Sigmoid colon (tissue), 6 donors: ENCODE measurements at regions not wholly inside any gene's neighbourhood (a gene's known extent, or its start where the extent isn't known, plus 50 kb on each side); places are given as distances from the start of the nearest gene placed in this dataset.

Experiments
- DNase-seq: peaks from one replicate; pipeline ENCODE4 v3.0.0-alpha.2; 2019
- H3K27ac ChIP-seq, 4 donors: fragments of 200-600 bp; sonication (generic); one replicate each; pipeline ENCODE4 v1.5.1; 2016 to 2019; ENCODE audit warnings: mild to moderate bottlenecking in 1 of 4
- H3K27me3 ChIP-seq, 3 donors: fragments of 200-600 bp; sonication (generic); one replicate each; pipeline ENCODE4 v1.5.1; 2019; ENCODE audit warnings: mild to moderate bottlenecking in 1 of 3
- H3K36me3 ChIP-seq, 4 donors: fragments of 200-600 bp; sonication (generic); one replicate each; pipeline ENCODE4 v1.5.1; 2016 to 2019
- H3K4me1 ChIP-seq, 4 donors: fragments of 200-600 bp; sonication (generic); one replicate each; pipeline ENCODE4 v1.5.1; 2017 to 2019
- H3K4me3 ChIP-seq, 4 donors: fragments of 200-600 bp; sonication (generic); one replicate each; pipeline ENCODE4 v1.5.1; 2017 to 2019; ENCODE audit warnings: mild to moderate bottlenecking in 2 of 4, moderate library complexity in 1 of 4
- H3K9me3 ChIP-seq, 4 donors: fragments of 200-600 bp in 3 of 4; sonication (generic) in 3 of 4; one replicate each; pipeline versions ENCODE4 v1.5.1 to v1.6.1; 2013 to 2019
- CTCF ChIP-seq, 4 experiments: fragments of 450-650 bp in 3 of 4; fragments of 200-600 bp in 1 of 4; IDR thresholded peaks; one replicate each; pipeline ENCODE4 v1.5.1; 2016 to 2019; ENCODE audit warnings: antibody characterized with exemption in 4 of 4, mild to moderate bottlenecking in 3 of 4, moderate library complexity in 2 of 4
- EP300 ChIP-seq, 4 donors: sonication (generic); formaldehyde crosslinking; IDR thresholded peaks; one replicate each; pipeline ENCODE4 v1.6.1; 2017; ENCODE audit warnings: antibody characterized with exemption in 4 of 4
- POLR2A ChIP-seq, 2 donors: fragments of 450-650 bp; IDR thresholded peaks; one replicate each; pipeline ENCODE4 v1.6.1; 2016; ENCODE audit warnings: antibody characterized with exemption in 2 of 2, mild to moderate bottlenecking in 2 of 2, moderate library complexity in 2 of 2
- POLR2AphosphoS5 ChIP-seq, 4 donors: sonication (generic); formaldehyde crosslinking; IDR thresholded peaks; one replicate each; pipeline ENCODE4 v1.6.1; 2017; ENCODE audit warnings: antibody characterized with exemption in 4 of 4
- WGBS, 2 donors: extraction: QIAGEN DNeasy Blood & Tissue Kit; methylation state at CpG; one replicate each; pipeline ENCODE4 v1.1.7; 2013; 5-methylcytosine and 5-hydroxymethylcytosine counted together
- intact Hi-C: fragments of 100-400 bp; cut with DNase I; formaldehyde crosslinking; loops from one replicate; pipeline ENCODE4 v1.15.1; 2023
- donor health status: healthy with polysubstance abuse.
- donor health status: healthy.

DNA sequence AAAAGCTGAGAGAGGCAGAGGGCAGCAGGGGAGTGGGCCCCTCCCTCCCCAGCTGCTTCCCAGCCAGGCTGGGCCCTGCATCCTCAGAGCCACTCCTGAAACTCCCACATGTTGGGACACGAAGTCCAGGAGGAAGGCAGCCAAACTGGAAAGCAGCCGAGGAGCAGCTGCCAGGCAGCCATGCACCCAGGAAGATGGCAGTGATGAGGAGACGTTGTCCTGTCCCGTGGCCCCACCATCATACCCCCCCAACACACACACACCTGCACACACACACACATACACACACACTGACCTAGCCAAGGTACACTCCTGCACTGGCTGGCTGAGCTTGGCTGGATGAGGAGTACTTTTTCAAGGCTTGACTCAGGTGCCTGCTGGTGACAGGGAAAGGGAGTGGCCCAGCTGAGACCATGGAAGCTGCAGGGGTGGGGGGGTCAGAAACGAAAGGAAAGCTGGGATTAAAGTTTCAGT, 106.0 kb downstream of the CYP26B1 start:
- WGBS, 2 donors, result 20 to 58% methylated on average over 5 of the region's 5 CpGs
- TF ChIP-seq POLR2A (IDR thresholded peaks at IDR 0.05) (no peak), EP300 (IDR thresholded peaks at IDR 0.05) (no peak), CTCF (IDR thresholded peaks at IDR 0.05) (no peak), POLR2AphosphoS5 (IDR thresholded peaks at IDR 0.05) (no peak)

DNA sequence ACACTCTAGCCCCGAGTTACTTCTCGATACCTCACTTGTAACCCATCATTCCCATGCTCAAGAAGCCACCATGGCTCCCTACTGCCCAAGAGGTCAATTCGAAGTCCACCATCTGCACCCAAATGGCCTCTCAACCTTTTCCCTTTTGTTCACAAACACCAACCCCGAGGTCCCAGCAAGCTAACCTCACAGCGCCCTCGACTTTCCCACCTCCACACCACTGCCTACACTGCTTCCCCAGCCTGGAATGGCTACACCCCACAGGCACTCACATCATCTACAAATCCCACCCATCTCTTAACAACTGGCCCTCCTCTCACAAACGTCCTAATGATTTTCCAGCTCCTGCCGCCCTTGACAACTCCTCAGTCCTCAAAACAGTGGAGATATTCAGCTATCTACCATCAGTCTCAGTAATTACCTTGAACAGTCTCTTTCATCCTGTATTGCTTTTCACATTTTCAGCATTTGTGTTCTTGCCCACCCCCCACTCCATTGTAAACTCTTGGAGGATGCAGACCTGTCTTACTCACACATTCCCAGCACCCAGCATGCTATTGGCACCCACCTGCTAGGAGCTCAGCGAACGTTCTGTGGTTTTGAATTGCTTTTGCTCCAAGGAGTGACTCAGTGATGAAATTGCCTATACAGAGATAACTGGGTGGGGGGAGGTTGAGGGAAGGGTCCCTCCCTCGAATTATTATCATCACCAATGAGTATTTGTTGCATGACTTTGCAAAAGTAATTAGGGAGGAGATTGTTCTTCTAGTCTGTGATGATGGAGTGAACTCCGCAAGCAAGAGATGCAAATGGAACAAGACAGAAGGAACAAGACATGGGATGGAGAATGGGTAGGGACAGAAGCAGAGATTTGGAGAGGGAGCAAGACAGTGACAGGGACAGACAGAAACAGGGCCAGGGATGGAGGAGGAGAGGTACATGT, 106.8 kb downstream of the CYP26B1 start:
- Histone ChIP-seq H3K27ac (no peak overlapping the region), H3K27me3 (no peaks in the 10 kb centered on the region), H3K4me3 (no peak overlapping the region), H3K36me3 (no peaks in the 10 kb centered on the region), H3K4me1 (no peaks in the 10 kb centered on the region), H3K9me3 (peaks cover 0 to 6% (median 0%) of the 10 kb centered on the region in 4 donors)
- no peak for TF ChIP-seq EP300 (IDR thresholded peaks at IDR 0.05)
- no peak for TF ChIP-seq POLR2A (IDR thresholded peaks at IDR 0.05)
- no peak for TF ChIP-seq CTCF (IDR thresholded peaks at IDR 0.05)
- no peak for TF ChIP-seq POLR2AphosphoS5 (IDR thresholded peaks at IDR 0.05)
- DNase-seq, result no peak
- intact Hi-C loops, result no loop called here
- WGBS, 2 donors, result 71 to 72% methylated on average over 12 of the region's 12 CpGs

More for the DNA sequence above, 106.0 kb downstream of the CYP26B1 start:
- H3K4me1 ChIP-seq, result no peaks in the 10 kb centered on the region
- DNase-seq, result no peak
- H3K36me3 ChIP-seq, result no peaks in the 10 kb centered on the region
- no peak overlapping the region for H3K27ac ChIP-seq
- peaks cover 0 to 6% (median 0%) of the 10 kb centered on the region in 4 donors for H3K9me3 ChIP-seq
- no peak overlapping the region for H3K4me3 ChIP-seq
- no peaks in the 10 kb centered on the region for H3K27me3 ChIP-seq
- intact Hi-C loops, result no loop called here

GRCh38 chr2:72038524-72038923, 109.1 kb downstream of the CYP26B1 start:
- TF ChIP-seq CTCF (IDR thresholded peaks at IDR 0.05), result no peak
- TF ChIP-seq POLR2AphosphoS5 (IDR thresholded peaks at IDR 0.05), result no peak
- TF ChIP-seq POLR2A (IDR thresholded peaks at IDR 0.05), result no peak
- no peak for TF ChIP-seq EP300 (IDR thresholded peaks at IDR 0.05)
- no peak for DNase-seq
- Histone ChIP-seq H3K36me3 (no peaks in the 10 kb centered on the region), H3K4me1 (no peaks in the 10 kb centered on the region), H3K9me3 (no peaks in the 10 kb centered on the region), H3K4me3 (no peak overlapping the region), H3K27me3 (no peaks in the 10 kb centered on the region), H3K27ac (no peak overlapping the region)
- 88 to 89% methylated on average over 5 of the region's 5 CpGs for WGBS, 2 donors
- intact Hi-C loops, result no loop called here

DNA sequence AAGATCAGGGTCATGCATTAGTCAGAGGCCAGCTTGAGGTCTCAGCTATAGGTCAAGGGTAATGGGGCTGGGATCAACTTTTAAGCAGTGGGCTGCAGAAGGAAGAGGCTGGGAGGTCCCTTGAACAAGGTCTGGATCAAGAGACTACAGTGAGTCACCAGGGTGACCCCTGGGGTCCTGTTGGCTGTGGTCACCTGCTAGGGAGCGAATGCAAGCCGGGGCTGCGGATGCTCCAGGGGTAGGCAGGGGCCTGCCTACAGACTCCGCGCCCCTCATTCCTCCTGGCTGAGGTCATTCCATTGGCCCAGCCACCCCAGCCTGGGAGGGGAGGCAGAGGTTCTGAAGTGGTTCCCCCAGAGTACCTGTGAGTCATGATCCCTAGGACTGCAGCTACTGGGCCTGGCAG, 110.4 kb downstream of the CYP26B1 start:
- H3K27me3 ChIP-seq, result no peaks in the 10 kb centered on the region
- H3K36me3 ChIP-seq, result no peaks in the 10 kb centered on the region
- H3K27ac ChIP-seq, result no peak overlapping the region
- no peak overlapping the region for H3K4me3 ChIP-seq
- WGBS, 2 donors, result 96 to 99% methylated on average over 5 of the region's 5 CpGs
- H3K9me3 ChIP-seq, result no peaks in the 10 kb centered on the region
- intact Hi-C loops, result no loop called here
- no peak for DNase-seq
- H3K4me1 ChIP-seq, result no peaks in the 10 kb centered on the region
- no peak for TF ChIP-seq POLR2A (IDR thresholded peaks at IDR 0.05)
- TF ChIP-seq CTCF (IDR thresholded peaks at IDR 0.05), result no peak
- TF ChIP-seq EP300 (IDR thresholded peaks at IDR 0.05), result no peak
